NT2/D1 (cell line): ENCODE measurements at regions not wholly inside any gene's neighbourhood (a gene's known extent, or its start where the extent isn't known, plus 50 kb on each side); places are given as distances from the start of the nearest gene placed in this dataset.

Experiments
- DNase-seq: peaks from one replicate; pipeline ENCODE4 v3.0.0-alpha.2; 2011; ENCODE audit warnings: low read depth, low spot score
- H3K27me3 ChIP-seq: 2 replicates; pipeline ENCODE4 v1.6.0; 2011; ENCODE audit warnings: mild to moderate bottlenecking; ENCODE audit not compliant: insufficient read length, insufficient read depth
- H3K36me3 ChIP-seq: 2 replicates; pipeline ENCODE4 v1.6.1; 2011; ENCODE audit warnings: mild to moderate bottlenecking, low read length, mixed read lengths; ENCODE audit not compliant: insufficient read depth, insufficient read length
- H3K4me1 ChIP-seq: 2 replicates; pipeline ENCODE4 v1.5.1; 2011; ENCODE audit not compliant: insufficient read depth, insufficient read length
- H3K4me3 ChIP-seq: 2 replicates; pipeline ENCODE4 v1.5.1; 2011; ENCODE audit warnings: low read depth; ENCODE audit not compliant: insufficient read length
- H3K9ac ChIP-seq: 2 replicates; pipeline ENCODE4 v1.6.0; 2011; ENCODE audit warnings: low read depth; ENCODE audit not compliant: insufficient read length
- H3K9me3 ChIP-seq: 2 replicates; pipeline ENCODE4 v1.5.1; 2011; ENCODE audit warnings: mild to moderate bottlenecking, low read length; ENCODE audit not compliant: insufficient read depth
- SUZ12 ChIP-seq: IDR thresholded peaks from 2 replicates; pipeline ENCODE4 v1.6.1; 2011; ENCODE audit not compliant: insufficient read length, insufficient read depth; ENCODE audit errors: extremely low read depth
- YY1 ChIP-seq: IDR thresholded peaks from 2 replicates; pipeline ENCODE4 v1.6.1; 2011; ENCODE audit not compliant: insufficient read length, insufficient read depth
- ZNF274 ChIP-seq: IDR thresholded peaks from 2 replicates; pipeline ENCODE4 v1.6.1; 2011; ENCODE audit warnings: mild to moderate bottlenecking, low read depth, low read length

- no peaks in the 10 kb centered on the region for H3K36me3 ChIP-seq
- DNase-seq = no peak
- TF ChIP-seq ZNF274 = no peak
- TF ChIP-seq YY1 = no peak
- no peak for TF ChIP-seq SUZ12
- no peak overlapping the region for H3K9ac ChIP-seq
- no peaks in the 10 kb centered on the region for H3K27me3 ChIP-seq
- H3K4me1 ChIP-seq = no peaks in the 10 kb centered on the region
- H3K9me3 ChIP-seq = no peaks in the 10 kb centered on the region
- H3K4me3 ChIP-seq = no peak overlapping the region
Observed at GRCh38 chr9:21608200-21608599, 126.1 kb upstream of the IFNE start.

DNA sequence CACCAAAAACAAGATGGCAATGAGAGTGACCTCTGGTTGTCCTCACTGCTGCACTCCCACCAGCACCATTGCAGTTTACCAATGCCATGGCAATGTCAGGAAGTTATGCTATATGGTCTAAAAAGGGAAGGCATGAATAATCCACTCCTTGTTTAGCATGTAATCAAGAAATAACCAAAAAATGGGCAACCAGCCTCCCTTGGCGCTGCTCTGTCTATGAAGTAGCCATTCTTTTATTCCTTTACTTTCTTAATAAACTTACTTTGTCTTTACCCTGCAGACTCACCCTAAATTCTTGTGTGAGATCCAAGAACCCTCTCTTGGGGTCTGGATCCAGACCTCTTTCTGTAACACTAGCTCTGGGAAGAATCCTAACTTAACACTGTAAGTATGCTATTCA, 127.4 kb upstream of the IFNE start:
- DNase-seq = no peak
- no peak for TF ChIP-seq ZNF274
- TF ChIP-seq SUZ12 = no peak
- no peak for TF ChIP-seq YY1
- H3K36me3 ChIP-seq = no peaks in the 10 kb centered on the region
- no peak overlapping the region for H3K4me3 ChIP-seq
- H3K9ac ChIP-seq = no peak overlapping the region
- H3K4me1 ChIP-seq = no peaks in the 10 kb centered on the region
- H3K27me3 ChIP-seq = no peaks in the 10 kb centered on the region
- no peaks in the 10 kb centered on the region for H3K9me3 ChIP-seq

DNA sequence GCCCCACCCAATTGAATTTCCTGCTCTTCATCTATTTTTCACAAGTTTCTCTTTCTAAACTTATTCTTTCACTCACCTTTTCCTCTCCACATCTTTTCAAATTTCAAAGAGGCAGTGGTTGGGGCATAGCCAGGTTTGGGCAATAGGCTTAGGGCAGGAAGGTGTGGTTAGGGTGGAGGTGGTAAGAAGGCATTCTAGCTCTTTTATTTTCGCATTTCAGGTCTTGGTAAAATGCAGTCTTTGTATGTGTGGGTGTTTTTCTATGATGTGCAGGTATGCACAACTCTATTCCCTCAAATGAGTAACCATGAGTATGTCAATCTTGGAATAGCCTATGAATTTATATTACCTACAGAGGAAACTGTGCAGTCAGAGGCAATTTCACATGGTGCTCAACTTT, 129.8 kb upstream of the IFNE start:
- H3K9ac ChIP-seq = no peak overlapping the region
- no peaks in the 10 kb centered on the region for H3K9me3 ChIP-seq

GRCh38 chr9:21615018-21615417, 132.9 kb upstream of the IFNE start:
- no peak for DNase-seq
- TF ChIP-seq SUZ12 = no peak
- TF ChIP-seq ZNF274 = no peak
- no peak for TF ChIP-seq YY1
- no peaks in the 10 kb centered on the region for H3K27me3 ChIP-seq
- no peaks in the 10 kb centered on the region for H3K36me3 ChIP-seq
- no peak overlapping the region for H3K9ac ChIP-seq
- H3K4me3 ChIP-seq = no peak overlapping the region
- no peaks in the 10 kb centered on the region for H3K9me3 ChIP-seq
- no peaks in the 10 kb centered on the region for H3K4me1 ChIP-seq

More for the DNA sequence above, 129.8 kb upstream of the IFNE start:
- Histone ChIP-seq H3K36me3 (no peaks in the 10 kb centered on the region), H3K27me3 (no peaks in the 10 kb centered on the region), H3K4me1 (no peaks in the 10 kb centered on the region), H3K4me3 (no peak overlapping the region)
- no peak for DNase-seq
- TF ChIP-seq YY1 (no peak), SUZ12 (no peak), ZNF274 (no peak)

- H3K4me3 ChIP-seq = no peak overlapping the region
- H3K9me3 ChIP-seq = no peaks in the 10 kb centered on the region
- H3K27me3 ChIP-seq = no peaks in the 10 kb centered on the region
- DNase-seq = no peak
- no peaks in the 10 kb centered on the region for H3K4me1 ChIP-seq
- no peak overlapping the region for H3K9ac ChIP-seq
- no peak for TF ChIP-seq ZNF274
- no peak for TF ChIP-seq YY1
- no peak for TF ChIP-seq SUZ12
- H3K36me3 ChIP-seq = no peaks in the 10 kb centered on the region
Observed at GRCh38 chr9:21615446-21615845, 133.3 kb upstream of the IFNE start.

- Histone ChIP-seq H3K4me3 (no peak overlapping the region), H3K4me1 (no peaks in the 10 kb centered on the region), H3K9ac (no peak overlapping the region), H3K27me3 (no peaks in the 10 kb centered on the region), H3K9me3 (no peaks in the 10 kb centered on the region), H3K36me3 (no peaks in the 10 kb centered on the region)
- no peak for DNase-seq
- no peak for TF ChIP-seq SUZ12
- TF ChIP-seq ZNF274 = no peak
- TF ChIP-seq YY1 = no peak
Observed at GRCh38 chr9:21616082-21616778, 134.1 kb upstream of the IFNE start.

DNA sequence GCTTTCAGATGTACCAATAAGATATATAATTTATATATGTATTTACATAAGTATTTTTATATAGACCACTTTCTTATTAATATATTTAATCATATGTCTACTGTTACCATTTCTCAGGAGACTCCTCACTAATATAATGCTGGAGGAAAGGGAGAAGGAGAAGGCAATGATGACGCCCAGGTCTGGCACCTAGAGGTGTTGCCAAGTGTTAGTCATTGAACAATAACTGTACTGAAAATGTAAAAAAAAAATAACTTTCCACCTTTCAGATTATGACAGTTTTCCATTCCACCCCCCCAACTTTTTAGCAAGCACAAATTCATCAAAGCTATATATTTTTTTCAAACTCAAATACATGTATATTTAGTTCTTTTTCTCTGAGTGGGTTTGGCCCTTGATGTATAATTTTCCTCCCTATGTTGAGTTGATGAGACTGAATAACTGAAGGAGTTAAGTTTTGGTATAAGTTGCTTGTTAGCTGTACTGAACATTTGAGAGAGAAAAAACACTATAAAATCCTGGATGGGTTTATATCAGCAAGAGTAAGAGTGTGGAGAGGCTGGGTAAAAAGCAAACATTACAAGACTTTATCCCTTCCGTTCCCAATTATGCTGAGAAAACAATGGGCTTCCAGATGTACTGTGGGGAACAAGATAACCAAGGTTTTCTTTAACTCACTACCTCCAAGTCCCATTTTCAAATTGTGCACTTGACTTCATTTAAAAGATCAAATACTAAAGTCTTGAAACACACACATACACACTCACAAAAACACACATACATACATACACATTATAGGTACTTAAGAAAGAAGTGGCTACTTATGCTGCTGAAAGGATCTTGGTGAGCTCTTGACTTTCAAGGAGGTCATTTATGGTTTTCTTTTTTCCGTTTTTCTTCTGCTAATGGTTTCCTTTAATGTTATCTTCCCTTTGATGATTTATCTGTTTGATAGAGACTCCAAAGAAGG, 142.8 kb upstream of the IFNE start:
- no peak for DNase-seq
- H3K4me3 ChIP-seq = no peak overlapping the region
- H3K4me1 ChIP-seq = no peaks in the 10 kb centered on the region
- no peaks in the 10 kb centered on the region; the same call in 1 of the 2 replicates for H3K9me3 ChIP-seq
- TF ChIP-seq ZNF274 (no peak), YY1 (no peak), SUZ12 (no peak)
- no peak overlapping the region for H3K9ac ChIP-seq
- H3K27me3 ChIP-seq = no peaks in the 10 kb centered on the region
- H3K36me3 ChIP-seq = no peaks in the 10 kb centered on the region
